ENCODE measurements at regions not wholly inside any gene's neighbourhood (a gene's known extent, or its start where the extent isn't known, plus 50 kb on each side); places are given as distances from the start of the nearest gene placed in this dataset.

- H3K27me3 ChIP-seq (ENCODE audit: control insufficient read depth in 4 of 4, insufficient read depth in 4 of 4, low read length in 3 of 4) = no peaks in the 10 kb centered on the region
- no peaks in the 10 kb centered on the region for H3K36me3 ChIP-seq (ENCODE audit: control insufficient read depth in 4 of 4, insufficient read depth in 3 of 4, low read depth in 1 of 4, low read length in 3 of 4)
- no peak for DNase-seq (ENCODE audit: low spot score)
- WGBS = 90% methylated on average over 1 of the region's 1 CpG
- H3K27ac ChIP-seq (ENCODE audit: low read depth in 1 of 2, low read length in 2 of 2) = no peak overlapping the region
- TF ChIP-seq YY1 (IDR thresholded peaks at IDR 0.05) = no peak
- no peak for TF ChIP-seq HNF4A (conservative IDR thresholded peaks at IDR 0.05)
- no peak for TF ChIP-seq ZBTB33 (IDR thresholded peaks at IDR 0.05)
- TF ChIP-seq EGR1 (IDR thresholded peaks at IDR 0.05; ENCODE audit: low read depth in 2 of 2) = no peak
- TF ChIP-seq MAX (IDR thresholded peaks at IDR 0.05) = no peak
- TF ChIP-seq SP1 (IDR thresholded peaks at IDR 0.05) = no peak
- TF ChIP-seq CTCF (IDR thresholded peaks at IDR 0.05; ENCODE audit: low read depth, low read length, missing input control) = no peak
- TF ChIP-seq HNF4G (IDR thresholded peaks at IDR 0.05) = no peak
- TF ChIP-seq REST (IDR thresholded peaks at IDR 0.05) = no peak
- no peak for TF ChIP-seq FOXA1 (IDR thresholded peaks at IDR 0.05)
- no peak for TF ChIP-seq RAD21 (IDR thresholded peaks at IDR 0.05)
- TF ChIP-seq GABPA (IDR thresholded peaks at IDR 0.05 in 1 of 2, conservative IDR thresholded peaks at IDR 0.05 in 1 of 2) = no peak
- TF ChIP-seq RXRA (IDR thresholded peaks at IDR 0.05) = no peak
- TF ChIP-seq ATF3 (IDR thresholded peaks at IDR 0.05) = no peak
- no peak for TF ChIP-seq TAF1 (conservative IDR thresholded peaks at IDR 0.05)
- TF ChIP-seq JUND (IDR thresholded peaks at IDR 0.05) = no peak
- no peak for TF ChIP-seq NR2F2 (IDR thresholded peaks at IDR 0.05)
- H3K4me1 ChIP-seq (ENCODE audit: control insufficient read depth in 4 of 4, insufficient read depth in 4 of 4, low read length in 3 of 4) = peaks cover 0 to 2% (median 0%) of the 10 kb centered on the region in 4 donors
- H3K9me3 ChIP-seq (ENCODE audit: control insufficient read depth in 4 of 4, low read length in 3 of 4) = no peaks in the 10 kb centered on the region
- H3K4me3 ChIP-seq (ENCODE audit: low read depth in 1 of 3, low read length in 3 of 3) = no peak overlapping the region
- no peak overlapping the region for H3K9ac ChIP-seq (ENCODE audit: low read depth in 1 of 2, low read length in 2 of 2)
These were observed 117.7 kb downstream of the WT1 start for GRCh38 chr11:32317643-32318042.

Data from liver (tissue), 8 donors.